ENCODE measurements at regions not wholly inside any gene's neighbourhood (a gene's known extent, or its start where the extent isn't known, plus 50 kb on each side); places are given as distances from the start of the nearest gene placed in this dataset.

GRCh38 chr1:219665089-219665488 is 52.2 kb upstream of the ZC3H11B start:
- TF ChIP-seq POLR2A (IDR thresholded peaks at IDR 0.05; ENCODE audit: low read length) (no peak), GATA1 (IDR thresholded peaks at IDR 0.05; ENCODE audit: low read depth, low read length) (no peak)
